H1 (cell line): ENCODE measurements at regions not wholly inside any gene's neighbourhood (a gene's known extent, or its start where the extent isn't known, plus 50 kb on each side); places are given as distances from the start of the nearest gene placed in this dataset.

Experiments
- CHD1 ChIP-seq: IDR thresholded peaks from 2 replicates; pipeline ENCODE4 v1.6.1; 2012; ENCODE audit warnings: low read depth, low read length, improper control_type of control experiment
- HDAC2 ChIP-seq, 2 experiments: fragments of 300-600 bp in 1 of 2; sonication (generic) in 1 of 2; IDR thresholded peaks; 2 replicates each; pipeline ENCODE4 v1.6.1; 2011 to 2012; ENCODE audit warnings: low read depth in 2 of 2, low read length in 2 of 2, mild to moderate bottlenecking in 2 of 2, moderate library complexity in 2 of 2, borderline replicate concordance in 1 of 2, inconsistent platforms in 1 of 2
- RFX5 ChIP-seq: IDR thresholded peaks from 2 replicates; pipeline ENCODE4 v1.6.1; 2011; ENCODE audit warnings: low read depth, low read length, improper control_type of control experiment, borderline replicate concordance
- RXRA ChIP-seq: IDR thresholded peaks from 2 replicates; pipeline ENCODE4 v1.6.1; 2011; ENCODE audit warnings: low read depth, mild to moderate bottlenecking, low read length, moderate library complexity; ENCODE audit not compliant: insufficient read depth
- SIX5 ChIP-seq: IDR thresholded peaks from 2 replicates; pipeline ENCODE4 v1.6.1; 2011; ENCODE audit warnings: mild to moderate bottlenecking, low read depth, low read length
- ZNF274 ChIP-seq: IDR thresholded peaks from 2 replicates; pipeline ENCODE4 v1.7.0; 2012; ENCODE audit warnings: low read length, borderline replicate concordance; ENCODE audit errors: extremely low read depth

GRCh38 chr6:1200081-1200408 is 111.9 kb upstream of the FOXQ1 start (continued):
- no peak for TF ChIP-seq RFX5
- no peak for TF ChIP-seq HDAC2 (IDR thresholded peaks at IDR 0.05; ENCODE audit: borderline replicate concordance in 1 of 2, low read depth in 2 of 2, low read length in 2 of 2)
- TF ChIP-seq RXRA = no peak
- no peak for TF ChIP-seq ZNF274
- no peak for TF ChIP-seq SIX5
- no peak for TF ChIP-seq CHD1
- TF ChIP-seq, all 59 proteins: peak for 0
